ENCODE measurements at regions not wholly inside any gene's neighbourhood (a gene's known extent, or its start where the extent isn't known, plus 50 kb on each side); places are given as distances from the start of the nearest gene placed in this dataset.

GRCh38 chr6:128759901-128760300, 123.0 kb upstream of the LAMA2 start:
- TF ChIP-seq RCOR1 (conservative IDR thresholded peaks at IDR 0.05; ENCODE audit: low read depth, low read length) = no peak
- TF ChIP-seq CUX1 (IDR thresholded peaks at IDR 0.05; ENCODE audit: insufficient replicate concordance, low read depth, low read length) = no peak
- no peak for TF ChIP-seq CREM (IDR thresholded peaks at IDR 0.05; ENCODE audit: low read depth)

Data from GM12878 (cell line).